ENCODE measurements at regions not wholly inside any gene's neighbourhood (a gene's known extent, or its start where the extent isn't known, plus 50 kb on each side); places are given as distances from the start of the nearest gene placed in this dataset.

DNA sequence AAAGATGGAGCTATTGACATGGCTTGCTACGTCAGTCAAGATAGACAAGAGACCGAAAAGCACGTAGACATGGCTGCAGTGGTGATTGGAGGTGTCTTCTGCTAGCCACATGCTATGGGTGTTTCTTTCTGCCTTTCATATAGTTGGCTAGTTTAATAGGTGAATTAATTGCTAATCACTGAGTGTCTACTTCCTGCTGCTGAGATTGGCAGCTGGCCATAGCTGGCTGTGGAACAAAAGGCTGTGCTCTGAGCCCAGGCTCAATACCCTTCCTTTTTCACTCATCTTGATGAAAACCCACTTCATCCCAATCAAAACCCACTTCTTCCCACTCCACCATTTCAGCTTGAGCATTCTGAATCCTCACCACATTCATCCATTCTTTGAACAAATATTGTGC lies 221.4 kb upstream of the MAF start:
- H3K27me3 ChIP-seq (replicated peaks; ENCODE audit: insufficient read depth, low read depth, low read length, poor library complexity): no peaks in the 10 kb centered on the region
- ChIA-PET POLR2A (ENCODE audit: low non-redundant PET) (no interaction called here), CTCF (no interaction called here)
- H3K27ac ChIP-seq (ENCODE audit: low read depth, low read length, poor library complexity, severe bottlenecking): no peak overlapping the region
- H3K36me3 ChIP-seq (ENCODE audit: insufficient read depth, low read length, poor library complexity, severe bottlenecking): no peaks in the 10 kb centered on the region
- TF ChIP-seq EZH2 (IDR thresholded peaks at IDR 0.05; ENCODE audit: borderline replicate concordance, low read depth, low read length, poor library complexity, severe bottlenecking) (no peak), CTCF (conservative IDR thresholded peaks at IDR 0.05; ENCODE audit: low read depth, low read length) (no peak)
- H3K4me1 ChIP-seq (ENCODE audit: insufficient read depth, low read length, poor library complexity, severe bottlenecking): no peaks in the 10 kb centered on the region
- no peaks in the 10 kb centered on the region for H3K9me3 ChIP-seq (ENCODE audit: low read depth, low read length, poor library complexity, severe bottlenecking)
- no TSS peak for BruUV-seq (replicated peaks)
- DNase-seq (ENCODE audit: low spot score): no peak
- H3K4me3 ChIP-seq (ENCODE audit: low read depth, low read length, poor library complexity, severe bottlenecking): no peak overlapping the region
- intact Hi-C loops (cut with micrococcal nuclease; ENCODE audit: unreplicated experiment): no loop called here

- Histone ChIP-seq H3K4me1 (ENCODE audit: insufficient read depth, low read length, poor library complexity, severe bottlenecking) (no peaks in the 10 kb centered on the region), H3K27me3 (replicated peaks; ENCODE audit: insufficient read depth, low read depth, low read length, poor library complexity) (no peaks in the 10 kb centered on the region), H3K27ac (ENCODE audit: low read depth, low read length, poor library complexity, severe bottlenecking) (no peak overlapping the region), H3K36me3 (ENCODE audit: insufficient read depth, low read length, poor library complexity, severe bottlenecking) (no peaks in the 10 kb centered on the region), H3K4me3 (ENCODE audit: low read depth, low read length, poor library complexity, severe bottlenecking) (no peak overlapping the region), H3K9me3 (ENCODE audit: low read depth, low read length, poor library complexity, severe bottlenecking) (peaks cover 5% of the 10 kb centered on the region)
- DNase-seq (ENCODE audit: low spot score): no peak
- intact Hi-C loops (cut with micrococcal nuclease; ENCODE audit: unreplicated experiment): no loop called here
- ChIA-PET CTCF (no interaction called here), POLR2A (ENCODE audit: low non-redundant PET) (no interaction called here)
- TF ChIP-seq EZH2 (IDR thresholded peaks at IDR 0.05; ENCODE audit: borderline replicate concordance, low read depth, low read length, poor library complexity, severe bottlenecking): no peak
- no peak for TF ChIP-seq CTCF (conservative IDR thresholded peaks at IDR 0.05; ENCODE audit: low read depth, low read length)
- no TSS peak for BruUV-seq (replicated peaks)
These were observed 215.6 kb upstream of the MAF start for GRCh38 chr16:79816081-79816497.

- POLR2A ChIA-PET (ENCODE audit: low non-redundant PET): no interaction called here
- H3K27ac ChIP-seq (ENCODE audit: low read depth, low read length, poor library complexity, severe bottlenecking): no peak overlapping the region
These were observed 214.5 kb upstream of the MAF start for GRCh38 chr16:79815049-79815448.

More at GRCh38 chr16:79815049-79815448, 214.5 kb upstream of the MAF start:
- DNase-seq (ENCODE audit: low spot score): no peak
- Histone ChIP-seq H3K4me1 (ENCODE audit: insufficient read depth, low read length, poor library complexity, severe bottlenecking) (no peaks in the 10 kb centered on the region), H3K9me3 (ENCODE audit: low read depth, low read length, poor library complexity, severe bottlenecking) (peaks cover 5% of the 10 kb centered on the region), H3K36me3 (ENCODE audit: insufficient read depth, low read length, poor library complexity, severe bottlenecking) (no peaks in the 10 kb centered on the region), H3K27me3 (replicated peaks; ENCODE audit: insufficient read depth, low read depth, low read length, poor library complexity) (no peaks in the 10 kb centered on the region), H3K4me3 (ENCODE audit: low read depth, low read length, poor library complexity, severe bottlenecking) (no peak overlapping the region)
- CTCF ChIA-PET: no interaction called here
- intact Hi-C loops (cut with micrococcal nuclease; ENCODE audit: unreplicated experiment): no loop called here
- TF ChIP-seq CTCF (conservative IDR thresholded peaks at IDR 0.05; ENCODE audit: low read depth, low read length): no peak
- no peak for TF ChIP-seq EZH2 (IDR thresholded peaks at IDR 0.05; ENCODE audit: borderline replicate concordance, low read depth, low read length, poor library complexity, severe bottlenecking)
- no TSS peak for BruUV-seq (replicated peaks)
